ENCODE measurements at regions not wholly inside any gene's neighbourhood (a gene's known extent, or its start where the extent isn't known, plus 50 kb on each side); places are given as distances from the start of the nearest gene placed in this dataset.

DNA sequence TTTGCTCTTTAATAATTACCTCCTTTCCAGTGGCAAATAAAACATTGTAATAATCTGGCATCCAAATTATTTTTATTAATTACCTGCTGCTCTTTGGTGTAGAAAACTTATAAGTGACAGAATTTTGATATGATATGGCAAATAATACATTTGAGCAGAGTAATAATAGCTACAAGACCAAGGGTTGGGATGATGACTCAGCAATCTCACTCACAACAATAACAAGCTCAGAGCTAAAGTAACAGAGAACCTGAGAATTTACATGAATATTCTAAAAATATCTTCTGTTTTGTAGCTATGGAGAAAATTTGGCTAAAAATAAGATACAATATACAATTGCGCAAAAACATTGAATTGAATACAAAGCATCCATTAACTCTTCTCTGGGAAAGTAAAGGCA, 480.8 kb upstream of the COBL start:
- H3K79me2 ChIP-seq (ENCODE audit: control insufficient read depth, insufficient read depth, low read length), result no peaks in the 10 kb centered on the region
- no peak overlapping the region for H2BK5ac ChIP-seq (ENCODE audit: low read length)
- no peak for DNase-seq
- H3K23ac ChIP-seq (ENCODE audit: low read length), result no peak overlapping the region
- no peak overlapping the region for H3K4me2 ChIP-seq (ENCODE audit: low read length)
- H3K79me1 ChIP-seq (ENCODE audit: low read length), result no peaks in the 10 kb centered on the region
- no peak overlapping the region for H3K18ac ChIP-seq (ENCODE audit: low read length)
- H3K4ac ChIP-seq (ENCODE audit: low read depth, low read length), result no peak overlapping the region
- no peak overlapping the region for H4K5ac ChIP-seq (ENCODE audit: low read length)
- no peaks in the 10 kb centered on the region for H3K36me3 ChIP-seq (ENCODE audit: control insufficient read depth, insufficient read depth, low read length)
- H2BK120ac ChIP-seq (ENCODE audit: low read depth, low read length), result no peak overlapping the region
- no peak overlapping the region for H3K27ac ChIP-seq (ENCODE audit: low read depth, low read length)
- H4K8ac ChIP-seq (ENCODE audit: low read depth, low read length), result no peak overlapping the region
- no peak overlapping the region for H2BK15ac ChIP-seq (replicated peaks; ENCODE audit: low read depth)
- H3K4me3 ChIP-seq (ENCODE audit: low read length), result no peak overlapping the region
- H3K27me3 ChIP-seq (ENCODE audit: insufficient read depth, low read length, poor library complexity), result no peaks in the 10 kb centered on the region
- no peaks in the 10 kb centered on the region for H3K4me1 ChIP-seq (ENCODE audit: control insufficient read depth, low read depth, low read length)
- WGBS (ENCODE audit: extremely low coverage, insufficient coverage, low lambda C conversion rate), result no CpG with 5 or more reads among the region's 1 CpG
- no peak overlapping the region for H3K56ac ChIP-seq (ENCODE audit: low read length)
- H2AK5ac ChIP-seq (ENCODE audit: low read length), result no peak overlapping the region
- H3K9ac ChIP-seq (ENCODE audit: low read length), result no peak overlapping the region

DNA sequence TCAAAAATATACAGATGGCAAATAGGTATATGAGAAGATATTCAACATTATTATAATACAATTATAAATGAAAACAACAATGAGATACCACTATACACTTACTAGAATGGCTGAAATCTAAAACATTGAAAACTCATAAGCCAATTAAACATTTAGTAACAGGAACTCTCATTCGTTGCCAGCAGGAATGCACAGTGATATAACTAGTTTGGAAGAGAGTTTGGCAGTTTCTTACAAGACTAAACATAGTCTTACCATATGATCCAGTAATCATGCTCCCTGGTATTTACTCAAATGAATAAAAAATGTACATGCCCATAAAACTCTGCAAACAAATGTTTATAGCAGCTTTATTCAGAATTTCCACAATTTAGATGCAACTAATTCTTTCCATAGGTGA, 476.2 kb upstream of the COBL start:
- DNase-seq, result no peak
- Histone ChIP-seq H3K4ac (ENCODE audit: low read depth, low read length) (no peak overlapping the region), H3K79me1 (ENCODE audit: low read length) (no peaks in the 10 kb centered on the region), H3K79me2 (ENCODE audit: control insufficient read depth, insufficient read depth, low read length) (no peaks in the 10 kb centered on the region), H2BK15ac (replicated peaks; ENCODE audit: low read depth) (no peak overlapping the region), H3K18ac (ENCODE audit: low read length) (no peak overlapping the region), H4K8ac (ENCODE audit: low read depth, low read length) (no peak overlapping the region), H3K27me3 (ENCODE audit: insufficient read depth, low read length, poor library complexity) (no peaks in the 10 kb centered on the region), H3K4me2 (ENCODE audit: low read length) (no peak overlapping the region), H2BK5ac (ENCODE audit: low read length) (no peak overlapping the region), H3K4me3 (ENCODE audit: low read length) (no peak overlapping the region), H3K9ac (ENCODE audit: low read length) (no peak overlapping the region), H3K23ac (ENCODE audit: low read length) (no peak overlapping the region), H4K5ac (ENCODE audit: low read length) (no peak overlapping the region), H2BK120ac (ENCODE audit: low read depth, low read length) (no peak overlapping the region), H3K27ac (ENCODE audit: low read depth, low read length) (no peak overlapping the region), H3K36me3 (ENCODE audit: control insufficient read depth, insufficient read depth, low read length) (no peaks in the 10 kb centered on the region), H3K4me1 (ENCODE audit: control insufficient read depth, low read depth, low read length) (no peaks in the 10 kb centered on the region), H2AK5ac (ENCODE audit: low read length) (no peak overlapping the region), H3K56ac (ENCODE audit: low read length) (no peak overlapping the region)
- no CpG with 5 or more reads among the region's 1 CpG for WGBS (ENCODE audit: extremely low coverage, insufficient coverage, low lambda C conversion rate)

- Histone ChIP-seq H3K56ac (ENCODE audit: low read length) (no peak overlapping the region), H3K23ac (ENCODE audit: low read length) (no peak overlapping the region), H4K8ac (ENCODE audit: low read depth, low read length) (no peak overlapping the region), H3K79me1 (ENCODE audit: low read length) (no peaks in the 10 kb centered on the region), H4K5ac (ENCODE audit: low read length) (no peak overlapping the region), H2BK5ac (ENCODE audit: low read length) (no peak overlapping the region), H3K4me1 (ENCODE audit: control insufficient read depth, low read depth, low read length) (no peaks in the 10 kb centered on the region), H3K79me2 (ENCODE audit: control insufficient read depth, insufficient read depth, low read length) (no peaks in the 10 kb centered on the region), H2AK5ac (ENCODE audit: low read length) (no peak overlapping the region), H2BK120ac (ENCODE audit: low read depth, low read length) (no peak overlapping the region), H3K36me3 (ENCODE audit: control insufficient read depth, insufficient read depth, low read length) (no peaks in the 10 kb centered on the region), H3K4ac (ENCODE audit: low read depth, low read length) (no peak overlapping the region), H3K9ac (ENCODE audit: low read length) (no peak overlapping the region), H2BK15ac (replicated peaks; ENCODE audit: low read depth) (no peak overlapping the region), H3K4me3 (ENCODE audit: low read length) (no peak overlapping the region), H3K18ac (ENCODE audit: low read length) (no peak overlapping the region), H3K27ac (ENCODE audit: low read depth, low read length) (no peak overlapping the region), H3K4me2 (ENCODE audit: low read length) (no peak overlapping the region), H3K27me3 (ENCODE audit: insufficient read depth, low read length, poor library complexity) (no peaks in the 10 kb centered on the region)
- DNase-seq, result peak; percentile 65
Observed at GRCh38 chr7:51789489-51789888, 472.9 kb upstream of the COBL start.

DNA sequence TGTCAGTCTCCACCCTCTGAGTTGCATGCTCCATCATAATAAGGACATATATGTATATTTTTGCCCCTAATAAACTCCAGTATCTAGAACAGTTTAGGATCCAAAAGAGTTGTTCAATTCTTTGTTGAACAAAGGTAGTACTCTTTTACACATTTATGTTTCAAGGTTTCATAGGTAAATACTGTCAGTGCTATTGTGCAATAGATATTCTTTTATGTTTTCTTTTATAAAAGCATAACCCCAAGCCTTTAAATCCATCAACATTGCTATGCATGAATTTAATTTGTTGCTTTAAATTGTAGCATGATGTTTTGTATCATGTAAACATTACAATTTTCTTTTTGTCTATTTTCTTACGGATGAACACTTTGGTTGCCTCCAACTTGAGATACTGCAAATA, 469.7 kb upstream of the COBL start:
- Histone ChIP-seq H3K23ac (ENCODE audit: low read length) (no peak overlapping the region), H3K79me1 (ENCODE audit: low read length) (no peaks in the 10 kb centered on the region), H3K4me3 (ENCODE audit: low read length) (no peak overlapping the region), H3K4ac (ENCODE audit: low read depth, low read length) (no peak overlapping the region), H2BK5ac (ENCODE audit: low read length) (no peak overlapping the region), H3K4me1 (ENCODE audit: control insufficient read depth, low read depth, low read length) (no peaks in the 10 kb centered on the region), H2AK5ac (ENCODE audit: low read length) (no peak overlapping the region), H4K8ac (ENCODE audit: low read depth, low read length) (no peak overlapping the region), H3K27me3 (ENCODE audit: insufficient read depth, low read length, poor library complexity) (no peaks in the 10 kb centered on the region), H2BK15ac (replicated peaks; ENCODE audit: low read depth) (no peak overlapping the region), H3K27ac (ENCODE audit: low read depth, low read length) (no peak overlapping the region), H3K4me2 (ENCODE audit: low read length) (no peak overlapping the region), H4K5ac (ENCODE audit: low read length) (no peak overlapping the region), H3K36me3 (ENCODE audit: control insufficient read depth, insufficient read depth, low read length) (no peaks in the 10 kb centered on the region), H3K18ac (ENCODE audit: low read length) (no peak overlapping the region), H2BK120ac (ENCODE audit: low read depth, low read length) (no peak overlapping the region), H3K9ac (ENCODE audit: low read length) (no peak overlapping the region), H3K79me2 (ENCODE audit: control insufficient read depth, insufficient read depth, low read length) (no peaks in the 10 kb centered on the region), H3K56ac (ENCODE audit: low read length) (no peak overlapping the region)
- no CpG with 5 or more reads among the region's 1 CpG for whole genome bisulfite sequencing (ENCODE audit: extremely low coverage, insufficient coverage, low lambda C conversion rate)
- no peak for DNase-seq

DNA sequence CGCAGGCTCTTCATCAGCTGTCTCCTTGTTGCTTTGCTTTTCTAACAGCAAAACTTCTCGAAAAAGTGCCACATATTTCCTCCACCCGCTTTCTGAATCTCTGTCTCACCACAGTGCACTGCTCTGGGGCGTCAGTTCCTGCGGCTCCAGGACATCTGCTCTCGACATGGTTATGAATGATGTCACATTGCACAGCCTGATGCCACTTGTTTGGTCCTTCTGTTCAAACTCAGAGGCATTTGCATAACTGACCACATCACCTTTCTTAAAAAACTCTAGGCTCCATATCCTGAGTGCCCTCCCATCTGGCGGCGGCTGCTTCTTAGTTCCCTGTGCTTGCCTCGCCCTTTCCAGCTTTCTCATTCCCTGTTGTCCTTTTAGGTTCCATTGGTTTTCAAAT, 469.3 kb upstream of the COBL start:
- no peak overlapping the region for H2BK15ac ChIP-seq (replicated peaks; ENCODE audit: low read depth)
- H3K4me3 ChIP-seq (ENCODE audit: low read length), result no peak overlapping the region
- no peaks in the 10 kb centered on the region for H3K27me3 ChIP-seq (ENCODE audit: insufficient read depth, low read length, poor library complexity)
- H2BK5ac ChIP-seq (ENCODE audit: low read length), result no peak overlapping the region
- no peak overlapping the region for H3K27ac ChIP-seq (ENCODE audit: low read depth, low read length)
- H3K56ac ChIP-seq (ENCODE audit: low read length), result no peak overlapping the region
- no peaks in the 10 kb centered on the region for H3K79me1 ChIP-seq (ENCODE audit: low read length)
- no peaks in the 10 kb centered on the region for H3K79me2 ChIP-seq (ENCODE audit: control insufficient read depth, insufficient read depth, low read length)
- no peak overlapping the region for H2AK5ac ChIP-seq (ENCODE audit: low read length)
- no peak overlapping the region for H3K4ac ChIP-seq (ENCODE audit: low read depth, low read length)
- WGBS (ENCODE audit: extremely low coverage, insufficient coverage, low lambda C conversion rate), result no CpG with 5 or more reads among the region's 9 CpGs
- no peak overlapping the region for H3K9ac ChIP-seq (ENCODE audit: low read length)
- H3K23ac ChIP-seq (ENCODE audit: low read length), result no peak overlapping the region
- no peaks in the 10 kb centered on the region for H3K36me3 ChIP-seq (ENCODE audit: control insufficient read depth, insufficient read depth, low read length)
- H3K4me1 ChIP-seq (ENCODE audit: control insufficient read depth, low read depth, low read length), result no peaks in the 10 kb centered on the region
- no peak for DNase-seq
- no peak overlapping the region for H4K8ac ChIP-seq (ENCODE audit: low read depth, low read length)
- H3K18ac ChIP-seq (ENCODE audit: low read length), result no peak overlapping the region
- H3K4me2 ChIP-seq (ENCODE audit: low read length), result no peak overlapping the region
- no peak overlapping the region for H4K5ac ChIP-seq (ENCODE audit: low read length)
- no peak overlapping the region for H2BK120ac ChIP-seq (ENCODE audit: low read depth, low read length)

DNA sequence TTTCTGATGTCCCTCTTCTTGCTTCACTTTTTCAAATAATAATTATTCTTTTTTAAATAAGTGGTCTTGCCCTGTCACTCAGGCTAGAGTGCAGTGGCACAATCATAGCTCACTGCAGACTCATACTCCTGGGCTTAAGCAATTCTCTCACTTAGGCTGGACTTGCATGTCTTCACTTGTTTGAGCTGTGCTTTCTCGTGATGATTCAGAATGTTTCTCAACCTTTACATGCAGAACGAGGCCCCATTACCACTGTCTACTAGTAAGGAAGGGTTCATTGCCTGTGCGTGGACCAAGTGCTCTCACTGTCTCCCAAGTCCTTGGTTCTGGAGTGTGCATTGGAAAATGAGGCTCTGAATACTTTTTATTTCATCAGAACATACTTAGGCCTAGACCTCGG, 468.6 kb upstream of the COBL start:
- H3K23ac ChIP-seq (ENCODE audit: low read length), result no peak overlapping the region
- no peak overlapping the region for H3K4me2 ChIP-seq (ENCODE audit: low read length)
- no peak overlapping the region for H3K56ac ChIP-seq (ENCODE audit: low read length)
- H3K79me2 ChIP-seq (ENCODE audit: control insufficient read depth, insufficient read depth, low read length), result no peaks in the 10 kb centered on the region
- H3K36me3 ChIP-seq (ENCODE audit: control insufficient read depth, insufficient read depth, low read length), result no peaks in the 10 kb centered on the region
- H3K79me1 ChIP-seq (ENCODE audit: low read length), result no peaks in the 10 kb centered on the region
- H3K27me3 ChIP-seq (ENCODE audit: insufficient read depth, low read length, poor library complexity), result no peaks in the 10 kb centered on the region
- H2AK5ac ChIP-seq (ENCODE audit: low read length), result no peak overlapping the region
- no peaks in the 10 kb centered on the region for H3K4me1 ChIP-seq (ENCODE audit: control insufficient read depth, low read depth, low read length)
- H2BK15ac ChIP-seq (replicated peaks; ENCODE audit: low read depth), result no peak overlapping the region
- no peak overlapping the region for H3K18ac ChIP-seq (ENCODE audit: low read length)
- no peak overlapping the region for H3K9ac ChIP-seq (ENCODE audit: low read length)
- H4K8ac ChIP-seq (ENCODE audit: low read depth, low read length), result no peak overlapping the region
- no peak overlapping the region for H2BK120ac ChIP-seq (ENCODE audit: low read depth, low read length)
- no peak overlapping the region for H3K4ac ChIP-seq (ENCODE audit: low read depth, low read length)
- H4K5ac ChIP-seq (ENCODE audit: low read length), result no peak overlapping the region
- WGBS (ENCODE audit: extremely low coverage, insufficient coverage, low lambda C conversion rate), result no CpG with 5 or more reads among the region's 4 CpGs
- H3K27ac ChIP-seq (ENCODE audit: low read depth, low read length), result no peak overlapping the region
- H3K4me3 ChIP-seq (ENCODE audit: low read length), result no peak overlapping the region
- no peak for DNase-seq
- H2BK5ac ChIP-seq (ENCODE audit: low read length), result no peak overlapping the region
